Pancreas (tissue), 10 donors: ENCODE measurements at regions not wholly inside any gene's neighbourhood (a gene's known extent, or its start where the extent isn't known, plus 50 kb on each side); places are given as distances from the start of the nearest gene placed in this dataset.
"Not testable (repeated sequence)": the region's sequence is repeated elsewhere in the genome, so short reads cannot be mapped to it uniquely, and the experiment has no call there.

Experiments used
- ATAC-seq, 4 donors: fragments of 200-7000 bp; cut with Tn5 transposase; one replicate each; pipeline versions ENCODE4 v1.8.0 to v1.9.1; 2020; ENCODE audit warnings: mild to moderate bottlenecking in 4 of 4, moderate library complexity in 4 of 4
- DNase-seq, 6 donors: peaks; one replicate each; pipeline ENCODE4 v3.0.0-alpha.2; 2020
- FAIRE-seq: peaks from 2 replicates; lab custom pipeline; 2012; peaks lifted over from hg19 to GRCh38; lab: Jason Lieb, UNC
- H3K27ac ChIP-seq, 4 donors: fragments of 200-600 bp; sonication (generic); 1 replicate in 3 of 4; 2 replicates in 1 of 4; pipeline versions ENCODE4 v1.5.0 to v1.8.0; 2020
- H3K27me3 ChIP-seq, 4 donors: fragments of 200-600 bp; one replicate each; pipeline ENCODE4 v1.8.0; 2021
- H3K36me3 ChIP-seq, 3 donors: fragments of 200-600 bp; sonication (generic) in 1 of 3; one replicate each; pipeline versions ENCODE4 v1.5.0 to v1.8.0; 2020 to 2021
- H3K4me1 ChIP-seq, 3 donors: fragments of 200-600 bp; one replicate each; pipeline ENCODE4 v1.8.0; 2021
- H3K4me3 ChIP-seq, 4 donors: fragments of 200-600 bp; sonication (generic) in 2 of 4; one replicate each; pipeline versions ENCODE4 v1.5.0 to v1.8.0; 2020 to 2021
- H3K9me3 ChIP-seq, 4 donors: fragments of 200-600 bp; one replicate each; pipeline ENCODE4 v1.8.0; 2021
- whole genome bisulfite sequencing, 2 donors: extraction: QIAGEN DNeasy Blood & Tissue Kit; methylation state at CpG; one replicate each; pipeline ENCODE4 v1.1.7; 2013; 5-methylcytosine and 5-hydroxymethylcytosine counted together
- intact Hi-C, 3 donors: fragments of 100-400 bp; cut with DNase I; formaldehyde crosslinking; loops; one replicate each; pipeline versions ENCODE4 v1.11.1 to v1.14.2; 2022
- TF ChIP-seq, protein P1 (sequence below), 4 donors: fragments of 200-600 bp; sonication (generic) in 3 of 4; IDR thresholded peaks; one replicate each; pipeline versions ENCODE4 v1.5.0 to v1.8.0; 2021; ENCODE audit warnings: antibody characterized with exemption in 4 of 4
- donor health status: healthy with polysubstance abuse.
- donor health status: DM: no; HTN: no; CAD: no; lungs with moderate emphysema.
- donor health status: DM: no; HTN: no; CAD: no.
- donor health status: control.
- donor health status: control.
- donor health status: Bipolar disorder and iron deficiency.
- donor health status: DM: yes; HTN: yes; CAD: no.
- donor health status: DM: no; HTN: no; CAD: no.
- donor health status: DM: no; HTN: no; CAD: no.
- donor health status: DM: yes; HTN: yes; CAD: no.

DNA sequence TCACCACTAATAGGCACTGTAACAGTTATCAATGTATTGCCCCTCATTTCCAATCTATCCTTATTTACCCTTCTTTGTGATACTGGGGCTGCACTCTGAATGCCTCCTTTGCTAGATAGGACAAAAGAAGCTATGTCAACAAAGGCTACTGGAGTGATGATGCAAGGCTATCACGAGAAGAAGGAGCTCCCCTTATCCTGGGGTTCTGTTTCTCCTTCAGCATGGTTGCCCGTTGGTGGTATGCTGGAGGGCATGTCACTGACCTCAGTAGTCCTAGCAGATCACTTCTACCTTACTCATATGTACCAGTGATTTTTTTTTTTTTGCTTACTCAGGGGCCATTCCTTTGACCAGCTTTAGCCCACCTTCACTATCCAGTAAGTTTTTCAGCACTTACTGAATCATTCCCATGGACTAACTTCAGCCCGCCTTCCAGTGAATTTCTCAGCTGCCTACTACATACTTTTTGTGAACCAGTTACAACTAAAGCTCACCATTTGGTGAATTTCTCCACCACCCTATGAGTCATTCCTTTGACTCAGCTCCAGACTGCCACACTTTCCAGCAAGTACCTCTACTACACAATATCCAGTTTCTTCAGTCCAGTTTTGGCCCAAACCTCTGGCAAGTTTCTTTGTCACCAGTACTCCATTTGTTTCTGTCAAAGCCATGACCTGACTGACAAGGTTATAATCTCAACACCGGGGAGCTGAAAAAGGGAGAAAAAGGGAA is 944.5 kb downstream of the KCNT2 start:
- intact Hi-C loops: no loop called here
- Histone ChIP-seq H3K27ac (no peak overlapping the region), H3K27me3 (no peaks in the 10 kb centered on the region), H3K4me1 (no peaks in the 10 kb centered on the region), H3K9me3 (no peaks in the 10 kb centered on the region), H3K36me3 (no peaks in the 10 kb centered on the region), H3K4me3 (no peak overlapping the region)
- WGBS, 2 donors: 42 to 56% methylated on average over 4 of the region's 4 CpGs
- DNase-seq (no peak), ATAC-seq (no peak), FAIRE-seq (no peak)
- TF ChIP-seq, protein P1, sequence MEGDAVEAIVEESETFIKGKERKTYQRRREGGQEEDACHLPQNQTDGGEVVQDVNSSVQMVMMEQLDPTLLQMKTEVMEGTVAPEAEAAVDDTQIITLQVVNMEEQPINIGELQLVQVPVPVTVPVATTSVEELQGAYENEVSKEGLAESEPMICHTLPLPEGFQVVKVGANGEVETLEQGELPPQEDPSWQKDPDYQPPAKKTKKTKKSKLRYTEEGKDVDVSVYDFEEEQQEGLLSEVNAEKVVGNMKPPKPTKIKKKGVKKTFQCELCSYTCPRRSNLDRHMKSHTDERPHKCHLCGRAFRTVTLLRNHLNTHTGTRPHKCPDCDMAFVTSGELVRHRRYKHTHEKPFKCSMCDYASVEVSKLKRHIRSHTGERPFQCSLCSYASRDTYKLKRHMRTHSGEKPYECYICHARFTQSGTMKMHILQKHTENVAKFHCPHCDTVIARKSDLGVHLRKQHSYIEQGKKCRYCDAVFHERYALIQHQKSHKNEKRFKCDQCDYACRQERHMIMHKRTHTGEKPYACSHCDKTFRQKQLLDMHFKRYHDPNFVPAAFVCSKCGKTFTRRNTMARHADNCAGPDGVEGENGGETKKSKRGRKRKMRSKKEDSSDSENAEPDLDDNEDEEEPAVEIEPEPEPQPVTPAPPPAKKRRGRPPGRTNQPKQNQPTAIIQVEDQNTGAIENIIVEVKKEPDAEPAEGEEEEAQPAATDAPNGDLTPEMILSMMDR (IDR thresholded peaks at IDR 0.05): no peak

DNA sequence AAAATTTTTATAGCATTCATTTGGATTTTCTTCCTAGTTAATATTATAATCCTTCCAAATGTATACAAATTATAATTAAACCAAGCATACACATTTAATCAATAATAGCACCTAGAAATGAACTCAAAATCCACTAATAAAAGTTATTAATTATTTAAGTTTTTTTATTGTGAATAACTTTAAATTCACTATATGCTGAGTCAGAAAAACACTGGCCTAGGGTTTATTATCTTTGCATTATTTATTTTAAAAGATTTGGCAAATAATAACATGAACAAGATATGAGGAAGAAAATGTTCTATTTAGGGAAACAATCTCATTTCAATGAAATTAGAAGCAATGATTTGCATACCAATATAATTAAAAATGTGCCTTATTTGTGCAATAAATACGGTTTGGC is 951.5 kb downstream of the KCNT2 start:
- no peaks in the 10 kb centered on the region for H3K27me3 ChIP-seq
- H3K4me3 ChIP-seq: no peak overlapping the region
- H3K4me1 ChIP-seq: no peaks in the 10 kb centered on the region
- H3K27ac ChIP-seq: no peak overlapping the region
- H3K36me3 ChIP-seq: no peaks in the 10 kb centered on the region
- TF ChIP-seq, protein P1 (IDR thresholded peaks at IDR 0.05): no peak
- DNase-seq (no peak), ATAC-seq (no peak), FAIRE-seq (no peak)
- intact Hi-C loops: no loop called here
- no peaks in the 10 kb centered on the region for H3K9me3 ChIP-seq
- WGBS, 2 donors: 8 to 21% methylated on average over 1 of the region's 1 CpG

DNA sequence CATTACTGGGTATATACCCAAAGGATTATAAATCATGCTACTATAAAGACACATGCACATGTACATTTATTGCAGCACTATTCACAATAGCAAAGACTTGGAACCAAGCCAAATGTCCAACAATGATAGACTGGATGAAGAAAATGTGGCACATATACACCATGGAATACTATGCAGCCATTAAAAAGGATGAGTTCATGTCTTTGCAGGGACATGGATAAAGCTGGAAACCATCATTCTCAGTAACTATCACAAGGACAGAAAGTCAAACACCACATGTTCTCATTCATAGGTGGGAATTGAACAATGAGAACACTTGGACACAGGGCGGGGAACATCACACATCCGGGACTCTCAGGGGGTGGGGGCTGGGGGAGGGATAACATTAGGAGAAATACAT is 959.4 kb downstream of the KCNT2 start:
- WGBS, 2 donors: 65 to 84% methylated on average over 2 of the region's 2 CpGs
- H3K9me3 ChIP-seq, FAIRE-seq, intact Hi-C loops, H3K4me3 ChIP-seq, H3K27ac ChIP-seq, H3K4me1 ChIP-seq, H3K27me3 ChIP-seq, DNase-seq, ATAC-seq, H3K36me3 ChIP-seq: not testable (repeated sequence)

DNA sequence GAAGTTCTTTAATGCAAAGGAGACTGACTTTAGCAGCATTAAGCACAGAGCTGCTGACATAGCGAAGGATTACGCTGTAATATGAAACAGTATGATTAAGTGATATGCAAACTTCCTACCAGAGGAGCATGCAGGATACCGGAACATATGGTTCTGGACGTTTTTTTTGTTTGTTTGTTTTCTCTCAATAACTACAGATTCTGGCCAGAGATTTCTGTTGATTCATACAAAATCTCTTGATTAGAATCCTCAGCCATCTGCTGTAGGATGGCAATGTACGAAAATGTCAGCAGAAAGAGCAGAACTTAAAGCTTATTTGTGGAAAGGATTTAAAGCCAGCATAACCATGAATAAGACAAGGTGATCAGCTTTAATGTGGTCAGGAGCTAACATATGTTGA is 970.7 kb downstream of the KCNT2 start:
- Histone ChIP-seq H3K4me3 (no peak overlapping the region), H3K27ac (no peak overlapping the region), H3K9me3 (no peaks in the 10 kb centered on the region), H3K4me1 (no peaks in the 10 kb centered on the region), H3K27me3 (no peaks in the 10 kb centered on the region), H3K36me3 (no peaks in the 10 kb centered on the region)
- FAIRE-seq (no peak), DNase-seq (no peak), ATAC-seq (no peak)
- TF ChIP-seq, protein P1 (IDR thresholded peaks at IDR 0.05): no peak
- intact Hi-C loops: no loop called here
- 25 to 29% methylated on average over 5 of the region's 5 CpGs for WGBS, 2 donors

DNA sequence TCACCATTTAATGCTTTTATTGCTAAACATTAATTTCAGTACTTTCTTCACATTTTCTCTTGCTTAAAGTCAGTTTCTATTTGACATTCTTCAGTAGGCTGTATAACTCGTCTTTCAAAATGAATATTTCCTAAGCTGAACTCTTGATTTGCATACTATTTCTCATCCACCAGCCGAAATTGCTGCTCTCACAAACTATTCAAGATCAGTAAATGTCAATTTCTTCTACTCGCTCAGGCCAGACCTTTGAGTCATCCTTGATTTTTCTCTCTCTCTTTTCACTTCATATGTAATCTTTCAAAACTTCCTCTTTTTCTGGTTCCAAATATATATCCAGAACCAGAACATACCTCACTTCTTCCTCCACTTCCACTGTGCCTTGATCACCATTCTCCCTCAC is 990.0 kb downstream of the KCNT2 start:
- no peak for ATAC-seq
- intact Hi-C loops: no loop called here
- no peaks in the 10 kb centered on the region for H3K9me3 ChIP-seq
- H3K4me1 ChIP-seq: no peaks in the 10 kb centered on the region
- no peak overlapping the region for H3K4me3 ChIP-seq
- 40 to 52% methylated on average over 3 of the region's 3 CpGs for WGBS, 2 donors
- TF ChIP-seq, protein P1 (IDR thresholded peaks at IDR 0.05): no peak
- H3K36me3 ChIP-seq: no peaks in the 10 kb centered on the region
- no peak for FAIRE-seq
- H3K27me3 ChIP-seq: no peaks in the 10 kb centered on the region
- H3K27ac ChIP-seq: no peak overlapping the region
- no peak for DNase-seq
